ENCODE measurements at regions not wholly inside any gene's neighbourhood (a gene's known extent, or its start where the extent isn't known, plus 50 kb on each side); places are given as distances from the start of the nearest gene placed in this dataset.
"Not testable (repeated sequence)": the region's sequence is repeated elsewhere in the genome, so short reads cannot be mapped to it uniquely, and the experiment has no call there.

GRCh38 chr6:66995669-66996068 is 1288.6 kb upstream of the EYS start:
- Mint-ChIP-seq H3K4me3 (no peak overlapping the region), H3K4me1 (no peaks in the 10 kb centered on the region), H3K36me3 (ENCODE audit: low read depth) (no peaks in the 10 kb centered on the region), H3K27me3 (ENCODE audit: low read depth, poor library complexity) (no peaks in the 10 kb centered on the region), H3K27ac (no peak overlapping the region), H3K9me3 (peaks cover 4% of the 10 kb centered on the region)
- TF ChIP-seq CTCF (IDR thresholded peaks at IDR 0.05): no peak
- no peak for DNase-seq

- H3K27me3 Mint-ChIP-seq (ENCODE audit: low read depth, poor library complexity); DNase-seq; H3K4me3 Mint-ChIP-seq; H3K9me3 Mint-ChIP-seq; H3K27ac Mint-ChIP-seq; H3K36me3 Mint-ChIP-seq (ENCODE audit: low read depth); H3K4me1 Mint-ChIP-seq: not testable (repeated sequence)
These were observed 1286.7 kb upstream of the EYS start for GRCh38 chr6:66993708-66994107.

- no peaks in the 10 kb centered on the region for H3K4me1 Mint-ChIP-seq
- no peak overlapping the region for H3K4me3 Mint-ChIP-seq
- no peak for TF ChIP-seq CTCF (IDR thresholded peaks at IDR 0.05)
- no peak overlapping the region for H3K27ac Mint-ChIP-seq
- H3K27me3 Mint-ChIP-seq (ENCODE audit: low read depth, poor library complexity): no peaks in the 10 kb centered on the region
- peaks cover 9% of the 10 kb centered on the region for H3K9me3 Mint-ChIP-seq
- no peaks in the 10 kb centered on the region for H3K36me3 Mint-ChIP-seq (ENCODE audit: low read depth)
- DNase-seq: no peak
These were observed 1286.2 kb upstream of the EYS start for GRCh38 chr6:66993272-66993671.

- no peak for TF ChIP-seq CTCF (IDR thresholded peaks at IDR 0.05)
- Mint-ChIP-seq H3K4me3 (no peak overlapping the region), H3K36me3 (ENCODE audit: low read depth) (no peaks in the 10 kb centered on the region), H3K9me3 (peaks cover 9% of the 10 kb centered on the region), H3K27ac (no peak overlapping the region), H3K4me1 (no peaks in the 10 kb centered on the region), H3K27me3 (ENCODE audit: low read depth, poor library complexity) (no peaks in the 10 kb centered on the region)
- no peak for DNase-seq
These were observed 1285.6 kb upstream of the EYS start for GRCh38 chr6:66992660-66993059.

DNA sequence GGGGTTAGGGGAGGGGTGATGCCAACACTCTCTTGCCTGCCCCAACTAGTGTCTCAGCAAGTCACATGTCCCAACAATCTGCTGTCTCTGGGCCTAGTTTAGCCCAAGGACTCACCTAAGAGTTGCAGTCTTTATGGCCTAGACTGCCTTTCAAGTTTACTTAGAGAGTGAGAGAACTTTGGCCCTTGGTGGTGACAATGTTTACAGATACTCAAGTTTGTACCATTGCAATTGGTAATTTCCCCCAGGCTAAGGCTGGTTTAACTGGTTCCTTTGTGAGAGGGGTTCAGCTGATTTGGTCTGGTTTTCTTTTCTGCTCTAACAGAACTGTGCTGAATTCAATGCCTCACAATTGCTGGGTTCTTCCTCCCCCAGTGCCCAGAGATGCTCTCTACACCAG is 1279.9 kb upstream of the EYS start:
- Mint-ChIP-seq H3K9me3 (peaks cover 23% of the 10 kb centered on the region), H3K4me1 (no peaks in the 10 kb centered on the region), H3K36me3 (ENCODE audit: low read depth) (no peaks in the 10 kb centered on the region), H3K27ac (no peak overlapping the region), H3K4me3 (no peak overlapping the region), H3K27me3 (ENCODE audit: low read depth, poor library complexity) (no peaks in the 10 kb centered on the region)
- no peak for TF ChIP-seq CTCF (IDR thresholded peaks at IDR 0.05)
- DNase-seq: no peak

DNA sequence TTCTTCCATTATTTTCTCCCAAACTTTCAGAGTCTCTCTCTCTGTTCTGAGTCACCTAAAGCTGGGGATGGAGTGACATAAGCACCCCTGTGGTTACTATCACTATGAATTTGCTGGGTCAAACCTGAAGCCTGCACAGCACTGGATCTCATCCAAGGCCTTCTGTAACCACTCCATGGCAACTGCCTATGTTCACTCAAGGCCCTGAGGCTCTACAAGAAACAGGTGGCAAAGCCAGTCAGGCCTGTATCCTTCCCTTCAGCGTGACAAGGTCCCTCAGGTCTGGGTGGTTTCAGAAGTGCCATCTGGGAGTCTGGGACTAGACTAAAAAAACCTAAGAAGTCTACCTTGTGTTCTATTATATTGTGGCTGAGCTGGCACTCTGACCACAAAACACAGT is 1278.8 kb upstream of the EYS start:
- Mint-ChIP-seq H3K9me3 (peaks cover 20% of the 10 kb centered on the region), H3K4me3 (no peak overlapping the region), H3K27ac (no peak overlapping the region), H3K27me3 (ENCODE audit: low read depth, poor library complexity) (no peaks in the 10 kb centered on the region), H3K4me1 (no peaks in the 10 kb centered on the region), H3K36me3 (ENCODE audit: low read depth) (no peaks in the 10 kb centered on the region)
- TF ChIP-seq CTCF (IDR thresholded peaks at IDR 0.05): no peak
- no peak for DNase-seq
